ENCODE measurements at regions not wholly inside any gene's neighbourhood (a gene's known extent, or its start where the extent isn't known, plus 50 kb on each side); places are given as distances from the start of the nearest gene placed in this dataset.
A peak's percentile ranks its signal among the peaks of the same experiment; 100 is the strongest.

GRCh38 chr5:134466241-134467069 is 54.8 kb upstream of the CDKN2AIPNL start (continued):
- TF ChIP-seq, protein P1, sequence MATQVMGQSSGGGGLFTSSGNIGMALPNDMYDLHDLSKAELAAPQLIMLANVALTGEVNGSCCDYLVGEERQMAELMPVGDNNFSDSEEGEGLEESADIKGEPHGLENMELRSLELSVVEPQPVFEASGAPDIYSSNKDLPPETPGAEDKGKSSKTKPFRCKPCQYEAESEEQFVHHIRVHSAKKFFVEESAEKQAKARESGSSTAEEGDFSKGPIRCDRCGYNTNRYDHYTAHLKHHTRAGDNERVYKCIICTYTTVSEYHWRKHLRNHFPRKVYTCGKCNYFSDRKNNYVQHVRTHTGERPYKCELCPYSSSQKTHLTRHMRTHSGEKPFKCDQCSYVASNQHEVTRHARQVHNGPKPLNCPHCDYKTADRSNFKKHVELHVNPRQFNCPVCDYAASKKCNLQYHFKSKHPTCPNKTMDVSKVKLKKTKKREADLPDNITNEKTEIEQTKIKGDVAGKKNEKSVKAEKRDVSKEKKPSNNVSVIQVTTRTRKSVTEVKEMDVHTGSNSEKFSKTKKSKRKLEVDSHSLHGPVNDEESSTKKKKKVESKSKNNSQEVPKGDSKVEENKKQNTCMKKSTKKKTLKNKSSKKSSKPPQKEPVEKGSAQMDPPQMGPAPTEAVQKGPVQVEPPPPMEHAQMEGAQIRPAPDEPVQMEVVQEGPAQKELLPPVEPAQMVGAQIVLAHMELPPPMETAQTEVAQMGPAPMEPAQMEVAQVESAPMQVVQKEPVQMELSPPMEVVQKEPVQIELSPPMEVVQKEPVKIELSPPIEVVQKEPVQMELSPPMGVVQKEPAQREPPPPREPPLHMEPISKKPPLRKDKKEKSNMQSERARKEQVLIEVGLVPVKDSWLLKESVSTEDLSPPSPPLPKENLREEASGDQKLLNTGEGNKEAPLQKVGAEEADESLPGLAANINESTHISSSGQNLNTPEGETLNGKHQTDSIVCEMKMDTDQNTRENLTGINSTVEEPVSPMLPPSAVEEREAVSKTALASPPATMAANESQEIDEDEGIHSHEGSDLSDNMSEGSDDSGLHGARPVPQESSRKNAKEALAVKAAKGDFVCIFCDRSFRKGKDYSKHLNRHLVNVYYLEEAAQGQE (IDR thresholded peaks at IDR 0.05; ENCODE audit: borderline replicate concordance): 0 out of 2 replicates have a peak, but pooled peaks have one; percentile 7
- TF ChIP-seq, protein P1 (CRISPR knock-in tag; IDR thresholded peaks at IDR 0.05; ENCODE audit: low read depth): no peak
- TF ChIP-seq ATF7 (IDR thresholded peaks at IDR 0.05) (0 out of 2 replicates have a peak, but pooled peaks have one; percentile 4), ZNF280B (CRISPR knock-in tag; IDR thresholded peaks at IDR 0.05) (no peak), ZNF143 (CRISPR knock-in tag; IDR thresholded peaks at IDR 0.05) (no peak), NFXL1 (CRISPR knock-in tag; IDR thresholded peaks at IDR 0.05) (no peak), FIP1L1 (IDR thresholded peaks at IDR 0.05; ENCODE audit: low read depth, low read length, poor library complexity, severe bottlenecking) (no peak), CHD1 (IDR thresholded peaks at IDR 0.05; ENCODE audit: low read length) (no peak), MCM7 (IDR thresholded peaks at IDR 0.05) (no peak), SMARCB1 (IDR thresholded peaks at IDR 0.05; ENCODE audit: insufficient read length, low read depth) (peak; percentile 3), ZNF347 (CRISPR knock-in tag; IDR thresholded peaks at IDR 0.05; ENCODE audit: low read depth) (no peak), FOXP1 (CRISPR knock-in tag; IDR thresholded peaks at IDR 0.05) (0 out of 2 replicates have a peak, but pooled peaks have one; percentile 1), ZNF655 (CRISPR knock-in tag; IDR thresholded peaks at IDR 0.05) (no peak), STAG1 (CRISPR knock-in tag; IDR thresholded peaks at IDR 0.05; ENCODE audit: borderline replicate concordance) (no peak)
- TF ChIP-seq, protein P2, sequence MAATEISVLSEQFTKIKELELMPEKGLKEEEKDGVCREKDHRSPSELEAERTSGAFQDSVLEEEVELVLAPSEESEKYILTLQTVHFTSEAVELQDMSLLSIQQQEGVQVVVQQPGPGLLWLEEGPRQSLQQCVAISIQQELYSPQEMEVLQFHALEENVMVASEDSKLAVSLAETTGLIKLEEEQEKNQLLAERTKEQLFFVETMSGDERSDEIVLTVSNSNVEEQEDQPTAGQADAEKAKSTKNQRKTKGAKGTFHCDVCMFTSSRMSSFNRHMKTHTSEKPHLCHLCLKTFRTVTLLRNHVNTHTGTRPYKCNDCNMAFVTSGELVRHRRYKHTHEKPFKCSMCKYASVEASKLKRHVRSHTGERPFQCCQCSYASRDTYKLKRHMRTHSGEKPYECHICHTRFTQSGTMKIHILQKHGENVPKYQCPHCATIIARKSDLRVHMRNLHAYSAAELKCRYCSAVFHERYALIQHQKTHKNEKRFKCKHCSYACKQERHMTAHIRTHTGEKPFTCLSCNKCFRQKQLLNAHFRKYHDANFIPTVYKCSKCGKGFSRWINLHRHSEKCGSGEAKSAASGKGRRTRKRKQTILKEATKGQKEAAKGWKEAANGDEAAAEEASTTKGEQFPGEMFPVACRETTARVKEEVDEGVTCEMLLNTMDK (IDR thresholded peaks at IDR 0.05; ENCODE audit: borderline replicate concordance, insufficient read depth, low read depth, low read length, poor library complexity, severe bottlenecking): no peak

Data from K562 (cell line).